ENCODE measurements at regions not wholly inside any gene's neighbourhood (a gene's known extent, or its start where the extent isn't known, plus 50 kb on each side); places are given as distances from the start of the nearest gene placed in this dataset.
"Not testable (repeated sequence)": the region's sequence is repeated elsewhere in the genome, so short reads cannot be mapped to it uniquely, and the experiment has no call there.

DNA sequence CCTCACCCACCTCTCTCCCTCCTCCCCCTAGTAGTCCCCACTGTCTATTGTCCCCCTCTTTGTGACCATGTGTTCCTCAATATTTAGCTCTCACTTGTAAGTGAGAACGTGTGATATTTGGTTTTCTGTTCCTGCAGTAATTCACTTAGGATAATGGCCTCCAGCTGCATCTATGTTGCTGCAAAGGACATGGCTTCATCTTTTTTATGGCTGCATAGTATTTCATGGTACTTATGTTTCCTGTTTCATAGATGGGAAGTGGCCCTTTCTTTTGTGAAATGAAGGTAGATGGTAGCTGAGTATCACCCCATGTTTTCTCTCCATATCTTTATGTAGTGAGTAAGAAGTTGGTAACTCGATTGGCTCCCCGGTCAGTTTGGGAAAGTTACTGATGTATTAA, 66.6 kb upstream of the CREB3L1 start:
- H3K27ac ChIP-seq, result no peak overlapping the region
- TF ChIP-seq ZFX (IDR thresholded peaks at IDR 0.05), result no peak
- no peak for TF ChIP-seq CTCF (conservative IDR thresholded peaks at IDR 0.05)

DNA sequence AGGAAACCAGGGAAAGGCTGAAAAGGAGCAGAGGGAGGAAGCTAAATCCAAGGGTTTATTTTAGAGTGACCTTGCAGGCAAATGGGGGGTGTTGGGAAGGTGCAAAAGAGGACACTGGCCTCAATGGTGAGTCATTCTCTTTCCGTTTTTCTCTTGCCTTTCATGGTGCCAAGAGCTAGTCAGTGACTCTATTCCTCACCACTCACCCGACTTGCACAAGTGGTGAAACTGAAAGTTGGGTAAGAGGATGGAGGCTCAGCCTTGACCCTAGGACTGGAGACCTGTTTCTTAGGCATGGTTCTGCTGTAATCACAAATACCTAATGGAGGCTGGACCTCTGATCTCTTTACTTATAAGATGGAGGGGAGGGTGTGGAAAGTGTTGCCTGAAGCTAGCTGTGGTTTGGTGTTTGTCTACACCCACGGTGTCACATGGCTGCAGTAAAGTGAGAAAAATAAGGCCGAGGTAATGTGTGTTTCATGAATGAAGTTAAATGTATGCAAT, 67.3 kb upstream of the CREB3L1 start:
- no peak for TF ChIP-seq CTCF (conservative IDR thresholded peaks at IDR 0.05)
- TF ChIP-seq ZFX (IDR thresholded peaks at IDR 0.05), result no peak
- no peak overlapping the region for H3K27ac ChIP-seq

DNA sequence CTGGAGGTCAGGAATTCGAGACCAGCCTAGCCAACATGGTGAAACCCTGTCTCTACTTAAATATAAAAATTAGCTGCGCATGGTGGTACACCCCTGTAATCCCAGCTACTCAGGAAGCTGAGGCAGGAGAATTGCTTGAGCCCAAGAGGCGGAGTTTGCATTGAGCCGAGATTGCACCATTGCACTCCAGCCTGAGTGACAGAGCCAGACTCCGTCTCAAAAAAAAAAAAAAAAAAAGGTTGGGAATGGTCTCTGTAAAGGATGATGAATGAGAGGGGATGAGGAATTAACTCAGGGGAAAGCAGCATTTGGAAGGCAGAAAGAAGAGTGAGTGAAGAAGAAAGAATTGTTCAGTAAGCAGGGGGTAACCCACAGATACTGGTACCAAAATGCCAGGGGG, 67.8 kb upstream of the CREB3L1 start:
- not testable (repeated sequence) for H3K27ac ChIP-seq

- no peak overlapping the region for H3K27ac ChIP-seq
- TF ChIP-seq ZFX (IDR thresholded peaks at IDR 0.05) (no peak), CTCF (conservative IDR thresholded peaks at IDR 0.05) (no peak)
Observed at GRCh38 chr11:46208803-46209202, 68.7 kb upstream of the CREB3L1 start.

DNA sequence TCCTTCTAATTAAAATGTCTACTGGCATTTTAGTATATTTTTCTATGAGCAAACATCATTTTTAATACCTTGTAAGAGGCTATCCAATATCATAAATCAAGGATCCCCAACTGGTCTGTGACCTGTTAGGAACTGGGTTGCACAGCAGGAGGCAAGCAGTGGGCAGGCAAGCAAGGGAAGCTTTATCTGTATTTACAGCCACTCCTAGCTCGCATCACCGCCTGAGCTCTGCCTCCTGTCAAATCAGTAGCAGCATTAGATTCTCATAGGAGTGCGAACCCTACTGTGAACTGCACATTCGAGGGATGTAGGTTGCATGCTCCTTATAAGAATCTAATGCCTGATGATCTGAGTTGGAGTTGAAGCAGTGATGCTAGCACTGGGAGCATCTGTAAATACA, 70.2 kb upstream of the CREB3L1 start:
- no peak for TF ChIP-seq CTCF (conservative IDR thresholded peaks at IDR 0.05)
- TF ChIP-seq ZFX (IDR thresholded peaks at IDR 0.05), result no peak
- H3K27ac ChIP-seq, result no peak overlapping the region

DNA sequence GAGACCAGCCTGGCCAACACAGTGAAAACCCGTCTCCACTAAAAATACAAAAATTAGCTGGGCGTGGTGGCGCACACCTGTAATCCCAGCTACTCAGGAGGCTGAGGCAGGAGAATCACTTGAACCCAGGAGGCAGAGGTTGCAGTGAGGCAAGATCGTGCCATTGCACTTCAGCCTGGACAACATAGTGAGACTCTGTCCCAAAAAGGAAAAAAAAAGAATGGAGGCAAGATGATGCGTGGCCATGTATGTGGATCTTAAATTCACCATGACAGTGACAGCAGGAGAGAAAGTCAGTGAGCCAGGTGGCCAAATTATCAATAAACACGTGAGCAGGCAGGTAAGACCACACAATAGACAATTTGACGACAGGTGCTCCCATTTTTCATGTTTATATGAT, 73.0 kb upstream of the CREB3L1 start:
- H3K27ac ChIP-seq, result not testable (repeated sequence)

GRCh38 chr11:46203746-46204145, 73.7 kb upstream of the CREB3L1 start:
- no peak overlapping the region for H3K27ac ChIP-seq
- TF ChIP-seq CTCF (conservative IDR thresholded peaks at IDR 0.05) (no peak), ZFX (IDR thresholded peaks at IDR 0.05) (no peak)

- TF ChIP-seq CTCF (conservative IDR thresholded peaks at IDR 0.05) (no peak), ZFX (IDR thresholded peaks at IDR 0.05) (no peak)
- H3K27ac ChIP-seq, result no peak overlapping the region
Observed at GRCh38 chr11:46202696-46203391, 74.6 kb upstream of the CREB3L1 start.
